HEK293 (cell line): ENCODE measurements at regions not wholly inside any gene's neighbourhood (a gene's known extent, or its start where the extent isn't known, plus 50 kb on each side); places are given as distances from the start of the nearest gene placed in this dataset.
A peak's percentile ranks its signal among the peaks of the same experiment; 100 is the strongest.

Experiments used
- CTCF ChIA-PET: fragments of 350-600 bp; formaldehyde crosslinking; extraction: SDS; loops from one replicate; lab custom pipeline; 2021; ENCODE audit warnings: antibody characterized with exemption; lab: Yijun Ruan, JAX
- POLR2A ChIA-PET: fragments of 300-600 bp; formaldehyde crosslinking; extraction: SDS; loops from one replicate; lab custom pipeline; 2020; ENCODE audit warnings: antibody characterized with exemption, inconsistent platforms; lab: Yijun Ruan, JAX
- H3K27ac ChIP-seq: fragments of 200-500 bp; sonication (Bioruptor generic); 2 replicates; pipeline ENCODE4 v1.5.1; 2014; ENCODE audit warnings: low read depth, low read length, control low read depth, inconsistent platforms; ENCODE audit errors: extremely low read depth
- H3K36me3 ChIP-seq, 2 experiments: fragments of 200-500 bp in 1 of 2; sonication (Bioruptor generic) in 1 of 2; 1 replicate in 1 of 2; 2 replicates in 1 of 2; pipeline ENCODE4 v1.5.1; 2014 to 2017; ENCODE audit warnings: inconsistent platforms in 2 of 2, low read length in 2 of 2; ENCODE audit not compliant: control insufficient read depth in 2 of 2, insufficient read depth in 1 of 2
- H3K4me1 ChIP-seq: fragments of 200-500 bp; sonication (Bioruptor generic); 2 replicates; pipeline ENCODE4 v1.5.1; 2014; ENCODE audit warnings: mild to moderate bottlenecking, low read length, inconsistent platforms; ENCODE audit not compliant: control insufficient read depth, insufficient read depth
- H3K4me3 ChIP-seq: 2 replicates; pipeline ENCODE4 v1.5.1; 2011; ENCODE audit warnings: low read depth, mild to moderate bottlenecking, control low read depth, low read length, moderate library complexity
- H3K9me3 ChIP-seq: fragments of 200-500 bp; sonication (Bioruptor generic); 2 replicates; pipeline ENCODE4 v1.5.1; 2014; ENCODE audit warnings: low read depth, low read length, inconsistent platforms; ENCODE audit not compliant: control insufficient read depth, insufficient read depth
- GLIS2 ChIP-seq: fragments of 450-650 bp; formaldehyde crosslinking; IDR thresholded peaks from 2 replicates; pipeline ENCODE4 v1.5.1; 2016; ENCODE audit warnings: missing biosample characterization, missing genetic modification characterization
- SCRT1 ChIP-seq: fragments of 450-650 bp; formaldehyde crosslinking; IDR thresholded peaks from 2 replicates; pipeline ENCODE4 v1.5.1; 2016; ENCODE audit warnings: missing biosample characterization, missing genetic modification characterization, borderline replicate concordance
- SETDB1 ChIP-seq: IDR thresholded peaks from one replicate; pipeline ENCODE4 v1.6.1; 2017; ENCODE audit warnings: mild to moderate bottlenecking, low read length, moderate library complexity, mixed read lengths; ENCODE audit not compliant: insufficient read length
- SP7 ChIP-seq: fragments of 450-650 bp; formaldehyde crosslinking; IDR thresholded peaks from 2 replicates; pipeline ENCODE4 v1.5.1; 2016; ENCODE audit warnings: missing biosample characterization, missing genetic modification characterization
- ZBTB1 ChIP-seq: fragments of 450-650 bp; formaldehyde crosslinking; IDR thresholded peaks from 2 replicates; pipeline ENCODE4 v1.5.1; 2016; ENCODE audit warnings: missing biosample characterization, missing genetic modification characterization
- ZNF112 ChIP-seq: fragments of 450-650 bp; formaldehyde crosslinking; IDR thresholded peaks from 2 replicates; pipeline ENCODE4 v1.5.0; 2017; ENCODE audit warnings: missing biosample characterization, missing genetic modification characterization
- ZNF114 ChIP-seq: fragments of 450-650 bp; formaldehyde crosslinking; IDR thresholded peaks from 2 replicates; pipeline ENCODE4 v1.5.0; 2017; ENCODE audit warnings: missing biosample characterization, missing genetic modification characterization
- ZNF138 ChIP-seq: fragments of 450-650 bp; formaldehyde crosslinking; IDR thresholded peaks from 2 replicates; pipeline ENCODE4 v1.5.1; 2016; ENCODE audit warnings: missing biosample characterization, missing genetic modification characterization, borderline replicate concordance
- ZNF175 ChIP-seq: fragments of 450-650 bp; formaldehyde crosslinking; IDR thresholded peaks from 2 replicates; pipeline ENCODE4 v1.5.1; 2016; ENCODE audit warnings: missing biosample characterization, missing genetic modification characterization
- ZNF221 ChIP-seq: fragments of 450-650 bp; formaldehyde crosslinking; IDR thresholded peaks from 2 replicates; pipeline ENCODE4 v1.5.1; 2017; ENCODE audit warnings: missing biosample characterization, missing genetic modification characterization, borderline replicate concordance
- ZNF223 ChIP-seq: fragments of 450-650 bp; formaldehyde crosslinking; IDR thresholded peaks from 2 replicates; pipeline ENCODE4 v1.5.1; 2016; ENCODE audit warnings: missing biosample characterization, missing genetic modification characterization
- ZNF433 ChIP-seq: fragments of 450-650 bp; formaldehyde crosslinking; IDR thresholded peaks from 2 replicates; pipeline ENCODE4 v1.5.1; 2016; ENCODE audit warnings: missing biosample characterization, missing genetic modification characterization, low read depth
- ZNF501 ChIP-seq: fragments of 450-650 bp; formaldehyde crosslinking; IDR thresholded peaks from 2 replicates; pipeline ENCODE4 v1.5.1; 2016; ENCODE audit warnings: missing biosample characterization, missing genetic modification characterization
- ZNF529 ChIP-seq: fragments of 450-650 bp; formaldehyde crosslinking; IDR thresholded peaks from 2 replicates; pipeline ENCODE4 v1.5.1; 2017; ENCODE audit warnings: missing genetic modification characterization, missing biosample characterization; ENCODE audit not compliant: insufficient replicate concordance
- ZNF558 ChIP-seq: fragments of 450-650 bp; formaldehyde crosslinking; IDR thresholded peaks from 2 replicates; pipeline ENCODE4 v1.5.1; 2016; ENCODE audit warnings: missing biosample characterization, missing genetic modification characterization
- ZNF596 ChIP-seq: fragments of 450-650 bp; IDR thresholded peaks from 2 replicates; pipeline ENCODE4 v1.5.0; 2018; ENCODE audit warnings: missing biosample characterization, mild to moderate bottlenecking, missing genetic modification characterization, moderate library complexity
- ZNF600 ChIP-seq: fragments of 450-650 bp; formaldehyde crosslinking; IDR thresholded peaks from 2 replicates; pipeline ENCODE4 v1.5.1; 2016; ENCODE audit warnings: missing biosample characterization, missing genetic modification characterization
- ZNF654 ChIP-seq: fragments of 450-650 bp; formaldehyde crosslinking; IDR thresholded peaks from 2 replicates; pipeline ENCODE4 v1.5.1; 2016; ENCODE audit warnings: low read depth, missing biosample characterization, missing genetic modification characterization
- ZNF677 ChIP-seq: fragments of 450-650 bp; IDR thresholded peaks from 2 replicates; pipeline ENCODE4 v1.5.0; 2018; ENCODE audit warnings: missing biosample characterization, mild to moderate bottlenecking, missing genetic modification characterization, moderate library complexity
- ZNF785 ChIP-seq: fragments of 450-650 bp; formaldehyde crosslinking; IDR thresholded peaks from 2 replicates; pipeline ENCODE4 v1.5.1; 2016; ENCODE audit warnings: missing biosample characterization, missing genetic modification characterization
- ZNF792 ChIP-seq: fragments of 450-650 bp; formaldehyde crosslinking; IDR thresholded peaks from 2 replicates; pipeline ENCODE4 v1.5.1; 2016; ENCODE audit warnings: missing biosample characterization, missing genetic modification characterization
- TF ChIP-seq, protein P1 (sequence below): fragments of 450-650 bp; formaldehyde crosslinking; IDR thresholded peaks from 2 replicates; pipeline ENCODE4 v1.5.1; 2016; ENCODE audit warnings: missing biosample characterization, missing genetic modification characterization
- TF ChIP-seq, protein P2 (sequence below): fragments of 450-650 bp; formaldehyde crosslinking; IDR thresholded peaks from 2 replicates; pipeline ENCODE4 v1.5.1; 2016; ENCODE audit warnings: missing biosample characterization, missing genetic modification characterization
- TF ChIP-seq, protein P3 (sequence below): fragments of 450-650 bp; formaldehyde crosslinking; IDR thresholded peaks from 2 replicates; pipeline ENCODE4 v1.5.1; 2017; ENCODE audit warnings: missing biosample characterization, missing genetic modification characterization
- TF ChIP-seq, protein P4 (sequence below): fragments of 450-650 bp; formaldehyde crosslinking; IDR thresholded peaks from 2 replicates; pipeline ENCODE4 v1.5.1; 2016; ENCODE audit warnings: missing biosample characterization, missing genetic modification characterization
- TF ChIP-seq, protein P5 (sequence below): fragments of 450-650 bp; formaldehyde crosslinking; IDR thresholded peaks from 2 replicates; pipeline ENCODE4 v1.5.0; 2017; ENCODE audit warnings: missing biosample characterization, missing genetic modification characterization, borderline replicate concordance

DNA sequence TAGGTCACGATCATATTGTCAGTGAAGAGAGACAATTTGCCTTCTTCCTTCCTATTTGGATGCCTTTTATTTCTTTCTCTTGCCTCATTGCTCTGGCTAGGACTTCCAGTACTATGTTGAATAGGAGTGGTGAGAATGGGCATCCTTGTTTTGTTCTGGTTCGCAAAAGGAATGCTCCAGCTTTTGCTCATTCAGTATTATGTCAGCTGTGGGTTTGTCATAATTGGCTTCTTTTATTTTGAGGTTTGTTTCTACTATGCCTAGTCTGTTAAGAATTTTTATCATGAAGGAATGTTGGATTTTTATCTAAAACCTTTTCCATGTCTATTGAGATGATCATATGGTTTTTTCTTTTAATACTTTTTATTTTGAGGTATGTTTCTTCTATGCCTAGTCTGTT is 152.3 kb upstream of the MAD2L1 start (continued):
- TF ChIP-seq, protein P1, sequence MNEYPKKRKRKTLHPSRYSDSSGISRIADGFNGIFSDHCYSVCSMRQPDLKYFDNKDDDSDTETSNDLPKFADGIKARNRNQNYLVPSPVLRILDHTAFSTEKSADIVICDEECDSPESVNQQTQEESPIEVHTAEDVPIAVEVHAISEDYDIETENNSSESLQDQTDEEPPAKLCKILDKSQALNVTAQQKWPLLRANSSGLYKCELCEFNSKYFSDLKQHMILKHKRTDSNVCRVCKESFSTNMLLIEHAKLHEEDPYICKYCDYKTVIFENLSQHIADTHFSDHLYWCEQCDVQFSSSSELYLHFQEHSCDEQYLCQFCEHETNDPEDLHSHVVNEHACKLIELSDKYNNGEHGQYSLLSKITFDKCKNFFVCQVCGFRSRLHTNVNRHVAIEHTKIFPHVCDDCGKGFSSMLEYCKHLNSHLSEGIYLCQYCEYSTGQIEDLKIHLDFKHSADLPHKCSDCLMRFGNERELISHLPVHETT (tag by site-specific recombination), result no peak
- TF ChIP-seq ZNF175 (no peak), SP7 (tag by site-specific recombination) (no peak), ZNF792 (tag by site-specific recombination) (no peak), ZNF501 (tag by site-specific recombination) (no peak)
- TF ChIP-seq, protein P2, sequence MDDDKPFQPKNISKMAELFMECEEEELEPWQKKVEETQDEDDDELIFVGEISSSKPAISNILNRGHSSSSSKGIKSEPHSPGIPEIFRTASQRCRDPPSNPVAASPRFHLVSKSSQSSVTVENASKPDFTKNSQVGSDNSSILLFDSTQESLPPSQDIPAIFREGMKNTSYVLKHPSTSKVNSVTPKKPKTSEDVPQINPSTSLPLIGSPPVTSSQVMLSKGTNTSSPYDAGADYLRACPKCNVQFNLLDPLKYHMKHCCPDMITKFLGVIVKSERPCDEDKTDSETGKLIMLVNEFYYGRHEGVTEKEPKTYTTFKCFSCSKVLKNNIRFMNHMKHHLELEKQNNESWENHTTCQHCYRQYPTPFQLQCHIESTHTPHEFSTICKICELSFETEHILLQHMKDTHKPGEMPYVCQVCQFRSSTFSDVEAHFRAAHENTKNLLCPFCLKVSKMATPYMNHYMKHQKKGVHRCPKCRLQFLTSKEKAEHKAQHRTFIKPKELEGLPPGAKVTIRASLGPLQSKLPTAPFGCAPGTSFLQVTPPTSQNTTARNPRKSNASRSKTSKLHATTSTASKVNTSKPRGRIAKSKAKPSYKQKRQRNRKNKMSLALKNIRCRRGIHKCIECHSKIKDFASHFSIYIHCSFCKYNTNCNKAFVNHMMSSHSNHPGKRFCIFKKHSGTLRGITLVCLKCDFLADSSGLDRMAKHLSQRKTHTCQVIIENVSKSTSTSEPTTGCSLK (tag by site-specific recombination), result no peak

- POLR2A ChIA-PET, result no interaction called here
- CTCF ChIA-PET, result no interaction called here
- TF ChIP-seq ZNF596 (peak; percentile 64), ZNF223 (no peak)
- no peaks in the 10 kb centered on the region for H3K4me1 ChIP-seq
- no peak overlapping the region for H3K27ac ChIP-seq
- H3K4me3 ChIP-seq, result no peak overlapping the region
- H3K36me3 ChIP-seq, result no peaks in the 10 kb centered on the region
- H3K9me3 ChIP-seq, result no peaks in the 10 kb centered on the region
These were observed 148.7 kb upstream of the MAD2L1 start for GRCh38 chr4:120215350-120215749.

GRCh38 chr4:120211408-120212015 is 144.9 kb upstream of the MAD2L1 start:
- Histone ChIP-seq H3K9me3 (no peaks in the 10 kb centered on the region), H3K4me1 (no peaks in the 10 kb centered on the region), H3K4me3 (no peak overlapping the region), H3K27ac (no peak overlapping the region), H3K36me3 (no peaks in the 10 kb centered on the region)
- CTCF ChIA-PET, result no interaction called here
- TF ChIP-seq ZNF677 (tag by site-specific recombination) (no peak), ZNF558 (tag by site-specific recombination) (no peak), ZNF654 (tag by site-specific recombination) (no peak), ZNF529 (tag by site-specific recombination) (no peak), ZNF433 (tag by site-specific recombination) (no peak), ZNF600 (tag by site-specific recombination) (no peak), ZNF785 (tag by site-specific recombination) (no peak), ZNF138 (tag by site-specific recombination) (no peak), ZBTB1 (no peak), GLIS2 (tag by site-specific recombination) (no peak), ZNF114 (tag by site-specific recombination) (no peak), SCRT1 (tag by site-specific recombination) (no peak), ZNF221 (no peak), ZNF112 (tag by site-specific recombination) (no peak), SETDB1 (no peak)
- TF ChIP-seq, protein P3, sequence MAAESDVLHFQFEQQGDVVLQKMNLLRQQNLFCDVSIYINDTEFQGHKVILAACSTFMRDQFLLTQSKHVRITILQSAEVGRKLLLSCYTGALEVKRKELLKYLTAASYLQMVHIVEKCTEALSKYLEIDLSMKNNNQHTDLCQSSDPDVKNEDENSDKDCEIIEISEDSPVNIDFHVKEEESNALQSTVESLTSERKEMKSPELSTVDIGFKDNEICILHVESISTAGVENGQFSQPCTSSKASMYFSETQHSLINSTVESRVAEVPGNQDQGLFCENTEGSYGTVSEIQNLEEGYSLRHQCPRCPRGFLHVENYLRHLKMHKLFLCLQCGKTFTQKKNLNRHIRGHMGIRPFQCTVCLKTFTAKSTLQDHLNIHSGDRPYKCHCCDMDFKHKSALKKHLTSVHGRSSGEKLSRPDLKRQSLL (tag by site-specific recombination), result no peak
- TF ChIP-seq, protein P4, sequence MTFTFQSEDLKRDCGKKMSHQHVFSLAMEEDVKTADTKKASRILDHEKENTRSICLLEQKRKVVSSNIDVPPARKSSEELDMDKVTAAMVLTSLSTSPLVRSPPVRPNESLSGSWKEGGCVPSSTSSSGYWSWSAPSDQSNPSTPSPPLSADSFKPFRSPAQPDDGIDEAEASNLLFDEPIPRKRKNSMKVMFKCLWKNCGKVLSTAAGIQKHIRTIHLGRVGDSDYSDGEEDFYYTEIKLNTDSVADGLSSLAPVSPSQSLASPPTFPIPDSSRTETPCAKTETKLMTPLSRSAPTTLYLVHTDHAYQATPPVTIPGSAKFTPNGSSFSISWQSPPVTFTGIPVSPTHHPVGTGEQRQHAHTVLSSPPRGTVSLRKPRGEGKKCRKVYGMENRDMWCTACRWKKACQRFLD (tag by site-specific recombination), result no peak
- TF ChIP-seq, protein P5, sequence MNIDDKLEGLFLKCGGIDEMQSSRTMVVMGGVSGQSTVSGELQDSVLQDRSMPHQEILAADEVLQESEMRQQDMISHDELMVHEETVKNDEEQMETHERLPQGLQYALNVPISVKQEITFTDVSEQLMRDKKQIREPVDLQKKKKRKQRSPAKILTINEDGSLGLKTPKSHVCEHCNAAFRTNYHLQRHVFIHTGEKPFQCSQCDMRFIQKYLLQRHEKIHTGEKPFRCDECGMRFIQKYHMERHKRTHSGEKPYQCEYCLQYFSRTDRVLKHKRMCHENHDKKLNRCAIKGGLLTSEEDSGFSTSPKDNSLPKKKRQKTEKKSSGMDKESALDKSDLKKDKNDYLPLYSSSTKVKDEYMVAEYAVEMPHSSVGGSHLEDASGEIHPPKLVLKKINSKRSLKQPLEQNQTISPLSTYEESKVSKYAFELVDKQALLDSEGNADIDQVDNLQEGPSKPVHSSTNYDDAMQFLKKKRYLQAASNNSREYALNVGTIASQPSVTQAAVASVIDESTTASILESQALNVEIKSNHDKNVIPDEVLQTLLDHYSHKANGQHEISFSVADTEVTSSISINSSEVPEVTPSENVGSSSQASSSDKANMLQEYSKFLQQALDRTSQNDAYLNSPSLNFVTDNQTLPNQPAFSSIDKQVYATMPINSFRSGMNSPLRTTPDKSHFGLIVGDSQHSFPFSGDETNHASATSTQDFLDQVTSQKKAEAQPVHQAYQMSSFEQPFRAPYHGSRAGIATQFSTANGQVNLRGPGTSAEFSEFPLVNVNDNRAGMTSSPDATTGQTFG (tag by site-specific recombination), result no peak
- POLR2A ChIA-PET, result no interaction called here
